ENCODE measurements at regions not wholly inside any gene's neighbourhood (a gene's known extent, or its start where the extent isn't known, plus 50 kb on each side); places are given as distances from the start of the nearest gene placed in this dataset.

GRCh38 chr3:27779176-27779575 lies 57.1 kb upstream of the EOMES start:
- H2AFZ ChIP-seq (replicated peaks), result no peak overlapping the region
- no peak overlapping the region for H3K4me3 ChIP-seq
- H3K9me3 ChIP-seq (ENCODE audit: low read depth), result no peaks in the 10 kb centered on the region
- no peaks in the 10 kb centered on the region for H3F3A ChIP-seq (ENCODE audit: low read depth)
- H3K79me2 ChIP-seq (ENCODE audit: low read depth), result no peaks in the 10 kb centered on the region
- Mint-ChIP-seq H3K36me3 (no peaks in the 10 kb centered on the region), H3K4me1 (no peaks in the 10 kb centered on the region), H3K9me3 (no peaks in the 10 kb centered on the region), H3K27ac (no peak overlapping the region), H3K4me3 (no peak overlapping the region), H3K27me3 (ENCODE audit: insufficient read depth, low read depth) (peaks cover 9% of the 10 kb centered on the region)
- no peak overlapping the region for H3K27ac ChIP-seq
- no peaks in the 10 kb centered on the region for H3K36me3 ChIP-seq
- DNase-seq (ENCODE audit: low spot score), result no peak
- H3K27me3 ChIP-seq, result no peaks in the 10 kb centered on the region
- H3K4me1 ChIP-seq, result no peaks in the 10 kb centered on the region
- TF ChIP-seq EZH2 (IDR thresholded peaks at IDR 0.05), result no peak
- no peak for TF ChIP-seq CTCF (IDR thresholded peaks at IDR 0.05)
- TF ChIP-seq EZH2phosphoT487 (IDR thresholded peaks at IDR 0.05), result no peak
- H3K4me2 ChIP-seq, result no peak overlapping the region
- H4K20me1 ChIP-seq (ENCODE audit: low read depth), result no peaks in the 10 kb centered on the region
- H3K9ac ChIP-seq, result no peak overlapping the region

- TF ChIP-seq EZH2phosphoT487 (IDR thresholded peaks at IDR 0.05) (no peak), CTCF (IDR thresholded peaks at IDR 0.05) (no peak), EZH2 (IDR thresholded peaks at IDR 0.05) (no peak)
- no peaks in the 10 kb centered on the region for H3K36me3 ChIP-seq
- no peaks in the 10 kb centered on the region for H3K27me3 ChIP-seq
- H3K9ac ChIP-seq, result no peak overlapping the region
- Mint-ChIP-seq H3K4me3 (no peak overlapping the region), H3K27ac (no peak overlapping the region), H3K27me3 (ENCODE audit: insufficient read depth, low read depth) (no peaks in the 10 kb centered on the region), H3K36me3 (no peaks in the 10 kb centered on the region), H3K4me1 (peaks cover 3% of the 10 kb centered on the region), H3K9me3 (no peaks in the 10 kb centered on the region)
- DNase-seq (ENCODE audit: low spot score), result no peak
- H3K9me3 ChIP-seq (ENCODE audit: low read depth), result no peaks in the 10 kb centered on the region
- no peaks in the 10 kb centered on the region for H3F3A ChIP-seq (ENCODE audit: low read depth)
- no peaks in the 10 kb centered on the region for H4K20me1 ChIP-seq (ENCODE audit: low read depth)
- no peaks in the 10 kb centered on the region for H3K4me1 ChIP-seq
- H3K4me3 ChIP-seq, result no peak overlapping the region
- H2AFZ ChIP-seq (replicated peaks), result no peak overlapping the region
- no peak overlapping the region for H3K27ac ChIP-seq
- no peaks in the 10 kb centered on the region for H3K79me2 ChIP-seq (ENCODE audit: low read depth)
- no peak overlapping the region for H3K4me2 ChIP-seq
These were observed 67.3 kb upstream of the EOMES start for GRCh38 chr3:27789420-27789819.

- H3F3A ChIP-seq (ENCODE audit: low read depth), result no peaks in the 10 kb centered on the region
- no peak overlapping the region for H2AFZ ChIP-seq (replicated peaks)
- H3K9me3 ChIP-seq (ENCODE audit: low read depth), result no peaks in the 10 kb centered on the region
- Mint-ChIP-seq H3K36me3 (no peaks in the 10 kb centered on the region), H3K9me3 (no peaks in the 10 kb centered on the region), H3K4me1 (peaks cover 6% of the 10 kb centered on the region), H3K27me3 (ENCODE audit: insufficient read depth, low read depth) (no peaks in the 10 kb centered on the region), H3K4me3 (no peak overlapping the region), H3K27ac (no peak overlapping the region)
- H3K36me3 ChIP-seq, result no peaks in the 10 kb centered on the region
- H3K9ac ChIP-seq, result no peak overlapping the region
- H3K4me1 ChIP-seq, result no peaks in the 10 kb centered on the region
- no peaks in the 10 kb centered on the region for H4K20me1 ChIP-seq (ENCODE audit: low read depth)
- H3K4me3 ChIP-seq, result no peak overlapping the region
- no peak overlapping the region for H3K27ac ChIP-seq
- TF ChIP-seq CTCF (IDR thresholded peaks at IDR 0.05), result no peak
- no peak for TF ChIP-seq EZH2phosphoT487 (IDR thresholded peaks at IDR 0.05)
- no peak for TF ChIP-seq EZH2 (IDR thresholded peaks at IDR 0.05)
- H3K79me2 ChIP-seq (ENCODE audit: low read depth), result no peaks in the 10 kb centered on the region
- H3K27me3 ChIP-seq, result no peaks in the 10 kb centered on the region
- DNase-seq (ENCODE audit: low spot score), result no peak
- no peak overlapping the region for H3K4me2 ChIP-seq
These were observed 69.8 kb upstream of the EOMES start for GRCh38 chr3:27791956-27792355.

GRCh38 chr3:27792869-27793268 lies 70.7 kb upstream of the EOMES start:
- H3K27ac ChIP-seq, result no peak overlapping the region
- H4K20me1 ChIP-seq (ENCODE audit: low read depth), result no peaks in the 10 kb centered on the region
- H3K9me3 ChIP-seq (ENCODE audit: low read depth), result no peaks in the 10 kb centered on the region
- H3K27me3 ChIP-seq, result no peaks in the 10 kb centered on the region
- H3K36me3 Mint-ChIP-seq, result no peaks in the 10 kb centered on the region
- H3K27ac Mint-ChIP-seq, result no peak overlapping the region
- no peak overlapping the region for H3K4me3 ChIP-seq
- H3K79me2 ChIP-seq (ENCODE audit: low read depth), result no peaks in the 10 kb centered on the region
- no peak overlapping the region for H3K4me2 ChIP-seq
- H3K9me3 Mint-ChIP-seq, result no peaks in the 10 kb centered on the region
- no peaks in the 10 kb centered on the region for H3K4me1 ChIP-seq
- H3K4me1 Mint-ChIP-seq, result peaks cover 6% of the 10 kb centered on the region
- H3K36me3 ChIP-seq, result no peaks in the 10 kb centered on the region
- H3K27me3 Mint-ChIP-seq (ENCODE audit: insufficient read depth, low read depth), result no peaks in the 10 kb centered on the region
- DNase-seq (ENCODE audit: low spot score), result no peak
- H3K4me3 Mint-ChIP-seq, result no peak overlapping the region
- no peak for TF ChIP-seq EZH2phosphoT487 (IDR thresholded peaks at IDR 0.05)
- no peak for TF ChIP-seq CTCF (IDR thresholded peaks at IDR 0.05)
- no peak for TF ChIP-seq EZH2 (IDR thresholded peaks at IDR 0.05)
- H3K9ac ChIP-seq, result no peak overlapping the region
- no peaks in the 10 kb centered on the region for H3F3A ChIP-seq (ENCODE audit: low read depth)
- H2AFZ ChIP-seq (replicated peaks), result no peak overlapping the region
